ENCODE measurements at regions not wholly inside any gene's neighbourhood (a gene's known extent, or its start where the extent isn't known, plus 50 kb on each side); places are given as distances from the start of the nearest gene placed in this dataset.

DNA sequence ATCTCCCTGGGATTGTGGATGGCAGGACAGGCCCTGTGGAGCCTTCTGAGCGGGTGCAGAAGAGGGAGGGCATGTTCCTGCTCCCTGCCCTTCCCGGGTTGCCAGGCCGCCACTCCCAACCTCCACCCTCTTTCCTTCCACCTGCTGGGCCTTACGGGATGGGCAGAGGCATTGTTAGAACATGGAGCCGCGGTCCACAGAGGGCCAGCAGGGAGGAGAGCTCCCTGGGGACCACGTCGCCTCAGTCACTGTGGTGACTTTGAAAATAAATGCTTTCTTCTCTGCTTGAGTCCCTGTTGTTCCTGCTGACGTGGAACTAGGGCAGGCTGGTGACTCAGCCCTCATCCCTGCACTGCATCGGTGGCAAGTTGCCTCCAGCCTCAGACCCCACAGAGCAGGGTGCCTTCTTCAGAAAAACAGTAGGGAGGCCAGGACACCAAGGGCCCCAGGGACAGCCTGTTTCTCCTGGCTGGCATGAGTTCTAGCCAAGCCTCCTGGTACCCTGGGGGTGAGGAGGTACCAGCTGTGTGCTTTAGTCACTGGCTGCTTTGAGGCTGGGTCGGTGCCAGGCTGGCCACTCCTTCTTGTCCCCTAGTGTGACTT, 224.9 kb downstream of the SEC14L1 start:
- peak; percentile 76 for DNase-seq

DNA sequence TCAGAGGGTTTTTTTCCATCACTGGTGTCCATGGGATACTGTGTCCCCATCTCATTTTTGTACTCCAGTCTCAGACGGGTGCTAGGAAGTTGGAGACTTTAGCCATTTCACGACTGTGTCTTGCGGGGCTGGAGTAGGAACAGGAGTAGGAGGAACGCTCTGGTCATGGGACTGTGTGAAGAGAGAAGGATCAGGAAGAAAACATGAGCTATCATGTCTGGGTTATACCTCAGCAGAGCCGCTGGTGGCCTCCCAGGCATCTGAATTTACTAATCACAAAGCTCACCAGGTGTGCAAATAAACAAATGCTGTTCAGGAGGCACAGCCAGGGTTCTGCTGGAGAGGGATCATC, 225.4 kb downstream of the SEC14L1 start:
- DNase-seq, result no peak

DNA sequence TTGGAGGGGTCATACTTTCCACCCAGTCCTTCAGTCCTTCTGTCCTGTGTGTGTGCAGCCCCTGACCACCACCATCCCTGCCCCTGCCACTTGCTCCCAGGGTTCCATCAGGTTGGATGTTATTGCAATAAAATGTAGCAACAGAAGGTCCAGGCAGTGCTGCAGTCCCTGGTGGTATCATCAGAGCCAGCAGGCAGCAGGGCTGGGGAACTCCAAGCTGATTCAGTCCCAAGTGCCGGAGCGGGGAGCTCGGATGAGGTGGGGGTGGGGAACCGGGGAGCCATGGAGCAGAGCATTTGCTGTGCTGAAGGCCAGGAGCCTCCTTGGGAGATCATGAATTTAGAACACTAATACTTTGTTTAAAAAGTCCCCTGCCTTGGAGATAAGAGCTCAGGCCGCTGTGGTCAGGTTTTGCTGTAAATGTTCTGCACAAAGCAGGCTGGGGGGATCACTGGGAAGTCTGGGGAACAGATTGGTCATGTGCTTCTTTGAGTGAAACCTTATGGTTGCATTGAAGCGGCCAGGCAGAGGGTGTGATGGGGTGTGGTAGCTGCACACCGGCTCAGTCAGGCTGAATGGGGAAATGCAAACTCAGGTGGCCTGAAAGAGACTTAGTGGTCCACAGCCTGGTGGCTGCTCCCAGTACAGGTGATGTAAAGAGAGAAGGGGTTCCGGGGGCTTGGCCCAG, 225.9 kb downstream of the SEC14L1 start:
- no peak for DNase-seq

DNA sequence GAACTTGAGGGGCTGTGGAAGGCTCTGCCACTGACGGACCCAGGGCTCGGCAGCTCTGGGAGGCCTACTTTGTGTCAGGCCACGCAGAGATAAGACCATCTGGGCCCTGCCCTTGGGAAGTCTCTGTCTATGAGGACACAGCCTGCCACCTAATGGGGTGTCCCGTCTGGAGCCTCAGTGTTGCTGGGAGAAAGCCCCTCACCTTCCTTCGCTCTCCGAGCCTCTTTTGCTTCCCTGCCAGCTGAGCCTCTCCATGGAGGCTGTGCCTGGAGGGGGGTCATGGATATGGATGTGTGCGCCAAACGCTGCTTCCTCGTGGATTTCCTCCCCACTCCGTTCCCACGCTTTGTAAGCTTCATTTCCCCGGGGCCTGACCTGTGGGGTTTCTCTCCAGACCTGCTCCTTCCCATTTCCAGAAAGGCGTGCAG, 228.8 kb downstream of the SEC14L1 start:
- no peak for DNase-seq

DNA sequence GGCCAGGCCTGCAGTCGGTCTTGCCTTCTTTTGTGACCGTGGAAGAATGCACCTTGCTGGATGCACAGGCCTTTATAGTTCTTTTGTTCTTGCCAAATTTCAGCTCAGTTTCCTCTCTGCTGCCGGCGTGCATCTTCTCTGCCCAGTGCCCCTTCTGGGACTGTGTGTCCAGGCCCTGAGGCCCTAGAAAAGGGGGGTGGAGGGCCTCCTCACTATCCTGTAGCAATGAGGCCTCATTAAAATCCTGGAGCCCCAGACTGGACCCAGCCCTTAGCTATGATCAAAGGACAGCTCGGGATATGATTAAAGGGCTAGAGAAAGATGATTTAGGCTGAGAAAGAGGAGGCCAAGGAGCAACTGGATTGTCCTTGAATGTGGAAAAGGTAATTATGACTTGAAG, 229.8 kb downstream of the SEC14L1 start:
- no peak for DNase-seq

DNA sequence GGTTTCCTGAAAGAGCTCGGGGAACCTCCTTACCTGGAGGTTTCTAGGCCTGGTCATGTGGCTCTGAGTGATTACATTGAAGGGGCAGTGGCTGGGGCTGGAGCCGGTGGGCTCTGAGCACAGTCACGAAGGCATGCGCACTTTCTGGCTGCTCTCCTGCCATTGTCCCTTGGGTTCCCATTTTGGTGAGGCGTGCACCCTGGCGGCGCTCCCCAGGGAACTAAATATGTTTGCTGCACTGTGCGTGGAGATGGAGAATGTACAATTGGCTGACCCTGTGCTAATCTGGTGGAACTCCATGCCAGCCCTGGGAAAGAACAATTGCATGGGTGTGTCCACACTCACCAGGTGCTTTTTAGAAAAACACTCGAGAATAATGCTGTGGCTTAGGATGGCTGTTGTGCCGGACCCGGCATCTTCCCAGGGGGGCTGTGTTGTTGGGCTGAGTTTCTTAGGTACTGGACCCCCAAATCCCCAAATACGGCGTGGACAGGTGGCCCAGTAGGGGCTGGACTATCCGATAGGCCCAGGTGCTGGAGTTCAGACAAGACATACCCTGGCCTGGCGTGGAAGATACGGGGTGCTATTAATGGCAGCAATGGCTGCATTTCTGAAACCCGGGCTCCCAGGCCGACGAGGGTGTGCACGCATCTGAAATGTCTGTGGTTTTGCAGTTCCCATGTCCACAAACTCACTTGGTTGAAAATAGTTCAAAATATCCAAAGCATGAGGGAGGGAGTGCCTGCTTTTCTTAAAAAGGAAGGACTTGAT, 230.5 kb downstream of the SEC14L1 start:
- DNase-seq, result no peak

DNA sequence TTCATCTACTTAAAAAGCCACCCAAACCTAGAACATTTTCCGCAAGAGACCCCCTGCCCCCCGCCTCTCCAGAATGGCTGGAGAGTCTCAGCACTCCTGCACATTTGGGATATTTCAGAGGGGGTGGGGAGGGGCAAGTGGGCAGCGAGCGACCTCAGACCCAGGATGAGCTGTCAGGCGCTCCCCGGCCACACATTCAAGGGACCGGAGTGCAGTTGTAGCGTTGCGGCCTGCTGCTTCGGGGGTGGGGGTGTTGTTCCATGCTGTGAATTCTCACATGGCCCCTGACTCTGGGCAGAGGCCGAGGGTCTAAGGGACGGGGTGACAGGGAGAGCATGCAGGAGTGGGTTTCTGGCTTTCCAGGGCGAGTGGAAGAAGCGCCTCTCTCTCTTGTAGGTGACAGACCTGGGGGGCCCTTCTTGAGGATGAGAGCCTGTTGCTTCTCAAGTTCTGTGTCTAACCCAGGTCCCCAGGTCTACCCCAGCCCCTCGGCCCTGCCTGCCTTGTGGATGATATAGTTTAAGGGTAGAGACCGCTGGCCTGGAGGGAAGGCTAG, 231.2 kb downstream of the SEC14L1 start:
- no peak for DNase-seq

DNA sequence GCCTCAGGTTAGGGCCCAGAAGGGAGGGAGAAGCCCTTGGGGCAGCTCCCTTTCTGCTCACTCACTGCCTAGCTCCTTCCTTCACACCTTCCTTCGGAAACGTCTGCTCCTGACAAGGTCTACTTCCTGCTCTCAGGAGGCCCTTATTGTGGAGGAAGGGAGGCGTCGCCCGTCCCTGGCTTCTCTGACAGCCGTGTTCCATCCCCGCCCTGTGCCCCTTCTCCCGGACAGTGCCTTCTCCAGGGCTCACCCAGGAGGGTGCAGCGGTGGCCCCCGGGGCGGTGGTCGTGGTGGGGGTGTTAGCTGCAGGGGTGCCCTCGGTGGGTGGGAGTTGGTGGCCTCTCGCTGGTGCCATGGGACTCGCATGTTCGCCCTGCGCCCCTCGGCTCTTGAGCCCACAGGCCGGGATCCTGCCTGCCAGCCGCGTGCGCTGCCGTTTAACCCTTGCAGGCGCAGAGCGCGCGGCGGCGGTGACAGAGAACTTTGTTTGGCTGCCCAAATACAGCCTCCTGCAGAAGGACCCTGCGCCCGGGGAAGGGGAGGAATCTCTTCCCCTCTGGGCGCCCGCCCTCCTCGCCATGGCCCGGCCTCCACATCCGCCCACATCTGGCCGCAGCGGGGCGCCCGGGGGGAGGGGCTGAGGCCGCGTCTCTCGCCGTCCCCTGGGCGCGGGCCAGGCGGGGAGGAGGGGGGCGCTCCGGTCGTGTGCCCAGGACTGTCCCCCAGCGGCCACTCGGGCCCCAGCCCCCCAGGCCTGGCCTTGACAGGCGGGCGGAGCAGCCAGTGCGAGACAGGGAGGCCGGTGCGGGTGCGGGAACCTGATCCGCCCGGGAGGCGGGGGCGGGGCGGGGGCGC, 231.9 kb downstream of the SEC14L1 start:
- peak; percentile 87 for DNase-seq

DNA sequence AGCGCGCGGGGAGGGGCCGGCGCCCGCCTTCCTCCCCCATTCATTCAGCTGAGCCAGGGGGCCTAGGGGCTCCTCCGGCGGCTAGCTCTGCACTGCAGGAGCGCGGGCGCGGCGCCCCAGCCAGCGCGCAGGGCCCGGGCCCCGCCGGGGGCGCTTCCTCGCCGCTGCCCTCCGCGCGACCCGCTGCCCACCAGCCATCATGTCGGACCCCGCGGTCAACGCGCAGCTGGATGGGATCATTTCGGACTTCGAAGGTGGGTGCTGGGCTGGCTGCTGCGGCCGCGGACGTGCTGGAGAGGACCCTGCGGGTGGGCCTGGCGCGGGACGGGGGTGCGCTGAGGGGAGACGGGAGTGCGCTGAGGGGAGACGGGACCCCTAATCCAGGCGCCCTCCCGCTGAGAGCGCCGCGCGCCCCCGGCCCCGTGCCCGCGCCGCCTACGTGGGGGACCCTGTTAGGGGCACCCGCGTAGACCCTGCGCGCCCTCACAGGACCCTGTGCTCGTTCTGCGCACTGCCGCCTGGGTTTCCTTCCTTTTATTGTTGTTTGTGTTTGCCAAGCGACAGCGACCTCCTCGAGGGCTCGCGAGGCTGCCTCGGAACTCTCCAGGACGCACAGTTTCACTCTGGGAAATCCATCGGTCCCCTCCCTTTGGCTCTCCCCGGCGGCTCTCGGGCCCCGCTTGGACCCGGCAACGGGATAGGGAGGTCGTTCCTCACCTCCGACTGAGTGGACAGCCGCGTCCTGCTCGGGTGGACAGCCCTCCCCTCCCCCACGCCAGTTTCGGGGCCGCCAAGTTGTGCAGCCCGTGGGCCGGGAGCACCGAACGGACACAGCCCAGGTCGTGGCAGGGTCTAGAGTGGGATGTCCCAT, 232.8 kb downstream of the SEC14L1 start:
- peak; percentile 77 for DNase-seq

DNA sequence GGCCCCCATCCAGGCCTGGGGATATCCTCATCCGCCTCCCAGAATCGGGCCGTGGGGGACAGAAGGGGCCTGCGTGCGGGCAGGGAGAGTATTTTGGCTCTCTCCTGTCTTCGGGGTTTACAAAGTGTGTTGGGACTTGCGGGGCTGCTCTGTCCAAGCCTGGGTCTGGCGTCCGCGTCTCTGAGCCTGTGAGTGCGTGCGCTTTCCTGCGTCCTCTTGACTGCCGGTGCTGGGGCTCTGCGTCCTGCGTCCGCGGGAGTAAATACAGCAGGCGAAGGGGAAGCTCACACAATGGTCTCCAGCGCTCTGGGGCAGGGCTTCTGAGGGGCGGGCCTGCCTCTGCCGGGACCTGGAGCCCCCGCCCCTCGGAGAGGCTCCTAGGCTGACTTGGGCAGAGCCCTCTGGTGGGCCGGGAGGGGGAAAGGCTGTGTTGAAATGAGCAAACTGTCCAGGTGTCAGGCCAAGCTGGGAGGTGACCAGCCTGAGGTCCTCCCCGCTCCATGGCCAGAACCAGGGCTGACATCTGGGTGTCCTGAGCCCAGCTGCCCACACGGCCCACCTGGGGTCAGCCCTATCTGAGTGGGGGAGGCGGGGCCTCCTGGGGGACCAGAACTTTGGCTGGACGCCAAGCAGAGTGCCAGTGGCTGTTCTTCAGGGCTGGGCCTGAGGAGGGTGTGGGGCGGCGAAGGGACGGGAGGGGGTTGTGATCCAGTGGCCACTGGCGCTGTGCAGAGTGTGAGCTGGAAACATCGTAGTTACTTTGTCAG, 233.6 kb downstream of the SEC14L1 start:
- peak; percentile 89 for DNase-seq

DNA sequence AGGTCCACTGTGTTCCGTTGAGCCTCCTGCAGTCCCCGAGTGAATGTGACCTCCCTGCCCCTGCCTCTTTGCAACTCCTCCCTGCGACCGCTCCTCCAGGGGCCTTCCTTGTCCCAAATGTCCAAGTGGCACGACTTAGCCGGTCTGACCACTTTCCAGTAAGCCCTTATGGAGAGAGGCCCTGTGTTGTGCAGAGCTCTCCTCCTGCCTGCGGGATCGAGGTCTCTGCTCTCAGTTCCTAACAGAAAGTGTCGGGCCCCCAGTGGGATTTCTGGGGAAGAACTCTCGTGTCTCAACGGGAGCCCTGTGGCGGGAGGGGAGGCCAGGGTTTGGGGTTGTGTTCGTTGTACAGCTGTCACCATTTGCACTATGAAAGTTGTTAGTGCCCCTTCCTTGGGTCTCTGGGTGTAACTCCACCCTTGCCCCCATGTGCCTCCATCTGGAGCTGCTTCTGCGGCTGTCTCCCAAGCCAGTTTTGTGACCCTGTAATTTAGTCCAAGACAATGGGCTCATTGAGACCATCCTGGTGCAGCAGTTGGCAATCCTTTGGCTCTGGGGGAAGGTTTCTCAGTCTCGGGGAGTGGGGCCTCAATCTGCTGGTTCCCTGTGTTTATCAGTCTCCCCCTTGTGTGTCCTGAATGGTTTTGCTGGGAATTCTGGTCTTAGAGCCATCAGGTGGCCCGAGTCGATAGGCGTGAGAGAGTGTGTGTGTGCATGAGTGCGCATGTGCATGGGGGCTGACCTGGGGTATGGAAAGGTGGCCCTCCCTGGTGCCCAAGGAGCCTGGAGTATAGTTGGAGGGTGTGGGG, 234.5 kb downstream of the SEC14L1 start:
- DNase-seq, result no peak

DNA sequence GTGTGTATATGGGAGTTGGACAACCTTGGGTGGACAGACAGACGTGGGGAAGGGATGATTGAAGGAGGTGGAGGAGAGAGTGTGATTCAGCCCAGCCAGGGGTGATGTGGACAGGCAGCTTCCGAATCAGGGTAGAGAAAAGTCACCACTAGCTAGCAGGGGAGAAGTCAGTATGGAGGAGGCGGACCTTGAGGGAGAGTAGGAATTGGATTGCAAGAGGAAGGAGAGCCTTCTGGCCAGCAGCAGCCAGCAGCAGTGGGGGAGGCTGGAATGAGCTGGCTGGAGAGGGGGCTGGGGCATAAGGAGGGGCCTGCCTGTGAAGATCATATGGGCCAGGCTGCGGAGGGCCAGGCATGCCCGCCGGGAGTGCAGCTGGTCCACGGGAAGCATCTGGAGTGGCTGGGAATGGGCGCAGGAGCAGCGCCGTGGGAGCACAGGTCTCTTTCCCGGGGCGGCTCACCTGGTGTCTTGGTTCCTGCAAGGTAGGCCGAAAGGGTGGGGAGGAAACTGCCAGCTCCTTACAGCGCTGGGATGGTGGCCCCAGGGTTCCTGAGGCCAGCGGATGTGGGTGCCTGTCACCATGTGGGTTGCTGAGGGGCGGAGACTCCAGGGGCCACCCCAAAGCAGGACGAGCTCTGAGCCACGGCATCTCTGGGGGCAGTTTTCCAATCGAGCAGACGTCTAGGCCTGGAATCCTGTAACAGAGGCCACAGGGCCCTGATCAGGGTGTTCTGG, 235.3 kb downstream of the SEC14L1 start:
- DNase-seq, result peak; percentile 87

DNA sequence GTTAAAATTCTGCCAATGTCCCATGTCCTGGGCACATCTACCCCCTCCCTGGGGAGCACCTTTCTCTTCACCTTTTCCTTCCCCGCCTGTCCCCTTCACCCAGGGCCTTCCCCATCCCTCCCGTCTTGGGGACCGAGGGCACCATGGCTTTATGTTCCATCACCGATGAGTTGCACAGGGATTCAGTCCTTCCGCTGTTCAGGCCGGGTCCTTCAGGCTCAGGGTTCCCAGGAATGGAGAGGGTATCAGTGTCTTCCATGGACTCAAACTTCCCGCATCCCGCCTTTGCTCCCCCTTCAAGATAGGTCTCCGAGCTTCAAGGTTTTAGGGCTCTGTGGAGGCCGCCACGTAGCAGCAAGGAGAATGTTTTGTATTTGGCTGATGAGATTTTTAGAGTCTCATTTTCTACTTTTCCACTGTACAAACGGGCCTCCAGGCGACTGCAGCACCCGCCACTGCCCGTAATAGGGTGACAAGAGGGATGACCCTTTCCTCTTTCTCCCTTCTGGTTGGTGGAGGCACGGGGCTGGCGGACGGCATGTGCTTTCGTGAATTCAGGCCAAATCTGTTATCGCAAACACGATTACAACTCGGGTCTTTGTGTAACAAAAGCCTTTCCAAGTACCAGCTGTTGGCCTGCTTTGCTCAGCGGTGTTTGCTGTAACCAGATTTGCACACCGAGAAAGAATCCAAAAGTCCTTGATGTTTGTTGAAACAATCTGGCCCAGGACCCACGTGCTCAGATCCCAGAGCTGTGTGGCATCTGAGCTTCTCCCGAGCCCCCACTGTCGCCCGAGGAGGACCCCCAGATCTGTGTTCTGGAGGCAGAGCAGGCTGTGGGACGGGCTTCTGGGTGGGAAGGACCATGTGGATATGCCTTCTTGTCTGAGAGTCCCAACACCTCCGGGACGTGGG, 236.3 kb downstream of the SEC14L1 start:
- no peak for DNase-seq

DNA sequence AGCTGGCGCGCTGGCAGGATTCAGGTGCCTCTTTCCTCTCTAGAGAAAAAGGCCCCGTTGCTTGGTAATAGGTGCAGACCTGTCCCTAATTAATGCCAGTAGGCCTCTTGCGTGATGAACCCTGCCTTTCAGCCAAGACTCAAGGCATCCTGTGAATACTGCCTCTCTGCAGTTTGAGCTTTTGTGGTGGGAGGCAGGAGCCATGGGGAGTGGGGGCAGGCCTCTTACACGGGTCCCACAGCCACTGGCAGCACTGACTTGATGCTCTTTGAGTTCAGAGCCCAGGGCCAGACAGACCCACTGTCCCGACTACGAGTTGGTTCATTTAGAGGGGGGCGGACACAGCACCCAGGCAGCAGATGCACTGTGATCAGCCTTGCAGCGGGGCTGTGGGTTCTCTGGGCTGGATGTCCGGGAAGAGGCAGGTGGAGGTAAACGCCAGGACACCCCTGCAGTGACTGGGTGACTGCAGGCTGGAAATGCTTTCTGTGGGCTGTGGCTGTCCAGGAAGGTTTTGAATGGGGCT, 237.0 kb downstream of the SEC14L1 start:
- DNase-seq, result no peak

DNA sequence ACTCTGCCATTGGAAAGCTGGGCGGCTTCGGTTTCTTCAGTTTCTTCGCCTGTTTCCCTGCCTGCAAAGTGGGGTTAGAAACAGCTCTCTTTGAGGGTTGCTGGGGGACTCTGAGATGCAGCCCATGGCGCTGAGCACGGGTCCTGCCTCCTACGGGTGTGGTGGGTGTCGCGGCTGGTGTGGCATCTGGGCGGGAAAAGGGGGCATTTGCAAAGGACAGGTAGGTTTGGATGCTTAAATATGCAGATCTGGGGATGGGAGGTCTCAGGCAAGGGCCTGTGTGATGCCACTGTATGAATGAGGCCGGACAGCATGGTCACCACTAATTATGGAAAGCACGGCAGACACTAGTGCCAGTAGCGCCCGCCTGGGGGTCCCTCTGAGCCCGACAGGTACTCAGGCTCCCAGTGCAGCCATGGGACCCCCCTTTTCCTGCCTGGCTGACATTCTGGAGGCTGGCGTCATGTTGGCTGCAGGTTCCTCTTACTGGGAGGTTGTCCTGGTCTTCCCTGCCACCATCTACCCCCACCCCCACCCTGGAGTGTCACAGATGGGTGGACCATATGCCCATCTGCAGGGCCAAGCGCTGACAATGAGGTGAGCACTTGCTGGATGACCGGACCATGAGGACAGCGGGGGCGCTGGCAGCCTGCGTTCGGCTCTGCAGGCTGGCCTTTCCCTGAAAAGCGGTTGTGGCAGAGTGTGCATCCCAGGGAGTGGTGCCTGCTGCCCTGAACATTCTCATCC, 237.7 kb downstream of the SEC14L1 start:
- DNase-seq, result no peak

DNA sequence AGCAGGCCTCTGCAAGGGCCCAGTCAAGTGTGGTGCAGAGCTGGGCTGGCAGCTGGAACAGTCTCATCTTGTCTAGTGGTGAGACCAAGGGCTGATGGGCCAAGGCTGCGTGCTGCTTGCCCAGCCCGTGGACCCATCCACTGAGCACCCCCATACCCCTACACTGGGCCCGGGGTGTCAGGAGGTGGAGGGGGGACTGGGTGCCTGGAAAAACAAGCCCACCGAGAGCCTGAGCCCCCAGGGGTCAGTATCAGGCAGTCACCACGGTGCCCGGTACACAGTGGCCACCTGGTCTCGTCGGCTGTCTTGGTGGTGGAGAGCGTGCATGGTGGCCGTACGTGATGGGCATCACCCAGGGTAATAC, 238.3 kb downstream of the SEC14L1 start:
- no peak for DNase-seq

DNA sequence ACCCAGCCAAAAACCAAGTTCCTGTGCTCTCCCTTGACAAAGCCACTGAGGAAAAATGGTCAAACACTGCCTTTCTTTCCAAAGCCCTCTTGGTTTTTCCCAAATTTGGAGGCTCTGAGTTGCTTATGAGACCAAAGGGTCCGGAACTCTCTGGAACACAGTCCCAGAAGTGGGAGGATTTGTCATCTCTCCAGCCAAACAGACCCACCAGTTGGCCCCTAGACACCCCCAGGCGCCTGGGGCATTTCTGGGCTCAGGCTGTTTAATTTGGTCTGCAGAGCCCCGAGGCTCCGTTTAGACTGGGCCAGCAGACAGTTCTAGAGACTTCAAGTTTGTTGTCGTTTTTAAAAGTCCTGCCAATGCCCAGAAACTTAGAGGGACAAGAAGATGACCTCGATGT, 239.1 kb downstream of the SEC14L1 start:
- DNase-seq, result no peak
